GM18858 (cell line): ENCODE measurements at regions not wholly inside any gene's neighbourhood (a gene's known extent, or its start where the extent isn't known, plus 50 kb on each side); places are given as distances from the start of the nearest gene placed in this dataset.

ENCODE experiments used
- ATAC-seq: cut with Tn5 transposase; IDR thresholded peaks from one replicate; pipeline ENCODE4 v1.9.1; 2021; ENCODE audit not compliant: unreplicated experiment

- no peak for ATAC-seq
Measured at GRCh38 chr7:22627136-22627535, 99.9 kb upstream of the IL6 start.

- no peak for ATAC-seq
Measured at GRCh38 chr7:22625251-22625650, 101.7 kb upstream of the IL6 start.

GRCh38 chr7:22624781-22625180 is 102.2 kb upstream of the IL6 start:
- no peak for ATAC-seq

GRCh38 chr7:22622116-22622785 is 104.7 kb upstream of the IL6 start:
- no peak for ATAC-seq

DNA sequence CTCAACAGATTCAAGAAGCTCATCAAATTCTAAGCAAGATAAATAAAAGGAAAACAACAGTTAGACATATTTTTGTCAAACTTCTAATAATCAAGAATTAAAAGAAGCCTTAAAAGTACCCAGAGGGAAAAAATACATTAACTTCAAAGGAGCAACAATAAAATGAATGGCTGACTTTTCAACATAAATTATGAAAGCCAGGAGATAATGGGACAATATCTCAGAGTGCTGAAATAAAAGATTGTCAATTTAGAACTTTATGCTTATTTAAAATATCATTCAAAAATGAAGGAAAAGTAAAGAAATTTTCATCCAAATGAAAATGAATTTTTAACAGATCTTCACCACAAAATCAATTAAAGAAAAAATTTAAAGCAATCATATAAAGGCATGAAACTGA is 108.5 kb upstream of the IL6 start:
- no peak for ATAC-seq

- ATAC-seq: no peak
Measured at GRCh38 chr7:22617166-22617565, 109.8 kb upstream of the IL6 start.

DNA sequence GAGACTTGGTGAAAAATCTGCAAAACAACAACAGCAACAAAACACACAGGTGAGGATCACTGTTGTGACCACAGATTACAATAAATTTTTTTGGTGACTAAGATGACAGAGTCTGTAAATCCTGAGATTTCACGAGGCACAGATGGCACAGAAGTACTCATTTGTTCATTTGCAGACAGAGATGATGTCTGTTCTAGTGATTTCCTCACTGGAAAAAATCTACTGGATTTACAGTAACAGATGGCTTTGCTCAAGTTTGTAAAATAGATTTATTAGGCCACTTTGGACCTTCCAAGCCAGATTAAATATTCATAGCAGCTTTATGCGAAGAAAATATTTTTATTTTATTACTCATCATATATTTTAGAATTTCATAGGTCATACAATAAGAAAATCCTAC is 113.5 kb upstream of the IL6 start:
- ATAC-seq: no peak

DNA sequence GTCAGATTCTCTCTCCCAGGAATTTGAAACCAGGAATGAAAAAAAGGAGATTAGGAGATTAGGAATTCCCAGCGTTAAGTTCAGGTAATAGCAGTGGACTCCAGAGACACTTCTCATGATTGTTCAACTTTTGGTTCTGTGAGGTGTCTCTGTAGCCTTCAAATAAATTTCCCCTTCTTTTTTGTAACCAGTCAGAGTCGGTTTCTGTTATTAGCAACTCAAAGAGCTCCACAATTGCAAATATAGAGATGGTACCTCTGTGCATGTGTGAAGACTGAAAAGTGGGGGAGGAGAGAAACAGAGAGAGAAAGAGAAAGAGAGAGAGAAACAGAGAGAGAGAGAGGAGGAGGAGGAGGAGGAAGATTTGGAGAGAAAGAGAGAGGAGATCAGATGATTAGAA is 112.8 kb upstream of the STEAP1B start:
- no peak for ATAC-seq

DNA sequence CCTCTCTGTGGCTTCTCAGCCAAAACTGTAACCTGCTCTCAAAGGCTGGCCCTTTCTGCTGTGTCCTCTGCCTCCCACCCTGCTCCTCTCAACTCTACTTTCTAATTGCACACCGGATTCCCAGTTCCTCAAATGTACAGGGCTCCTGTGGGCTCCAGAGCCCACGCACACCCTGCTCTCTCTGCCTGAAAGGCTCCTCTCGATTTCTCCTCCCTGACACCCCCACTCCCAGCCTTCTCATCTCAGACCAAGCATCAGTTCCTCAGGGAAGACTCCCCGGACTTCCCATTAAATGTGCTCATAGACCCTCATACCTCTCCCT is 111.7 kb upstream of the STEAP1B start:
- no peak for ATAC-seq

- no peak for ATAC-seq
Measured at GRCh38 chr7:22610951-22611757, 111.2 kb upstream of the STEAP1B start.

DNA sequence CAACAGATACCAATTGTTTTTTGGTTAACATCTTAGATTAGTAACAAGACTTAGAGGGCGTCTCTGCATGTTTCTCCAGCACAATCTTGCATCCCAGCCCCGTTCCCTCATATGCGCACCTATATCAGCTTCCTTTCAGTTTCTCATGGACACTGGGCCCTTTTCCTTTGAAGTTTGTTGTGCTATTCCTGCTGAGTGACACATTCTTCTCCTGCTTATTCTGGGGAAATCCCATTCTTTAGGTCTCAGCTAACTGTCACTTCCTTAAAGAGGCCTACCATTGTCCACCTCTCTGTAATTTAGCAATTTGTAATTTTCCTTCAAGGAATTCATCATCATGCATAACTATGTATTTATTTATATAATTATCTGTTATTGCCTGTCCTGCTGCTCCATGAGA is 110.3 kb upstream of the STEAP1B start:
- ATAC-seq: no peak

DNA sequence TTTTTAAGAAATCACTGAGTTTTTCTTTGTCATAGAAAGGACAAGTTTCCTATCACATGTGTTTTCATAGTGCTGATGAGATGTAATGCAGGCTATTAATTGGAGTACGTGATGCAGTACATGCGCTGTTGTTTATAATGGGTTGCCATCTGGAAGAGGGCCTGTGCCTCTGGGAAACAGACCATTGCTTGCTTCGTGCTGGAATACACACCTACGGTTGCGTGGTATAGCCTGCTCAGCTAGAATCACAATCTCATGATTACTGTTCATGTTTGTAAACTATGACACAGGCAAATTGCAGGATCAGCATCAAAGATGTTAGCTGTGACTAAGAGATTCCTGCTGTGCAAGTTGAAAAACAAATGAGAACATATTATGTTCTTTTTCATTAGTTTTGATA is 107.2 kb upstream of the STEAP1B start:
- no peak for ATAC-seq

DNA sequence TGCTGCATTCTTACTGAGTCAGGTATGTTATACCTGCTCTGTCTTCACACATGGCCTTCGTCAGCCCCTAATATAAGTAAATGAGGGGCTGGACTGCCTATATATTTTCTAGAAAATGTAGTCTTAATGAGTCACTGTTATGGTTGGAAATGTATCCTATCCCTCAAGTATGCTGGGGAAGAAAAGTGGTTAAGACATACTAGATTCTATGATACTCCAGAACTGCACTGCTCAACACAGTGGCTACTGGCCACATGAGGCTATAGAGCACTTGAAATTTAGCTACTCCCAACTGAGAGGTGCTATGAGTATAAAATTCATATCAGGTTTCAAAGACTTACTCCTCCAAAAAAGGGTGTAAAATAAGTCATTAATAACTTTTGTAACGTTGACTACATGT is 104.3 kb upstream of the STEAP1B start:
- ATAC-seq: no peak

DNA sequence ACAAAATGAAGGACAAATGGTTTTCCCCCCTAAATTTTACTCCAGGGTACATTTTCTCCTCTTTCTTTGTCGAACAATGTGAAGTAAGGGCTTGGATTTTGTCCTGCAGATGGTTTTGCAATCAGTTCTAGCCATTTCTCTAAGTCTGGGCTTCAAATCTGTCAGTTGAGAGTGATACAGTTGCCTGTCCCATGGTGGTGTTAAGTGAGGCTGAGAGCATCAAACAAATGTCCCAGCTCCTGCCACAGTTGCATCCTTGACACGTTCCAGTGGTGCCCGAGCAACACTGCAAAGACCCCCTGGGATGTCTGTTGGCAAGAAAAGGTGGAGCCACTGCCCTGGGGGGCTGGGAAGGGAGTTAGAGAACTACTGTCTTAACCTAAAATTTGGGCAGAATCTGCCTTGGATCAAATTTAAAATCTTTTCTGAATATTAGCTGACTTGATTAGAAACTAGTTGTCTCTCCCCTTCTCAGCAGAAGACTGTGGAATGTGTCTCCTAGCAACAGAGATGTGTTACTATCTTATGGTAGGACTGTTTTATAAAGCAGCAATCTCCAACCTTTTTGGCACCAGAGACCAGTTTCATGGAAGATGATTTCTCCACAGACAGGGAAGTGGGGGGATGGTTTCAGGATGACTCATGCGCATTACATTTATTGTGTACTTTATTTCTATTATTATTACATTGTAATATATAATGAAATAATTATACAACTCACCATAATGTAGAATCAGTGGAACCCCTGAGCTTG is 102.0 kb upstream of the STEAP1B start:
- ATAC-seq: no peak

- ATAC-seq: no peak
Measured at GRCh38 chr7:22601408-22601807, 101.4 kb upstream of the STEAP1B start.

GRCh38 chr7:22601003-22601402 is 101.0 kb upstream of the STEAP1B start:
- ATAC-seq: no peak

GRCh38 chr7:22598318-22598920 is 98.4 kb upstream of the STEAP1B start:
- no peak for ATAC-seq

DNA sequence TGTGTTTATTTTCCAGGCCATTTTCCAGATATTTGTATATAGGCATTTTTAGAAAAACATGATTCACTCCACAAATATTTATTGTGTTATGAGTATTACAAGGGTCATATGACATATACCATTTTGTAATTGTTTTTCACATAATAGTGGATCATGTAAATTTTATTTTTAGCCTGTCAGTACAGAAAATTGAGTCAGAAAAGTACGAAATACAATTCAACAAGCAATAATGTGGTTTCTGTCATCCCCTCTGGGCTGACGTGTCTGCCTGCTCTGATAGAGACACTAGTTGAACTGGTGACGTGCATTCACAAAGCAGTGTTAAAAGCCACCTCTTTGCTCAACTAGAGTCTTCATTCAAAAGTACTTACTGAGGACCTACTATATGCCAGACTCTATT is 97.9 kb upstream of the STEAP1B start:
- no peak for ATAC-seq

DNA sequence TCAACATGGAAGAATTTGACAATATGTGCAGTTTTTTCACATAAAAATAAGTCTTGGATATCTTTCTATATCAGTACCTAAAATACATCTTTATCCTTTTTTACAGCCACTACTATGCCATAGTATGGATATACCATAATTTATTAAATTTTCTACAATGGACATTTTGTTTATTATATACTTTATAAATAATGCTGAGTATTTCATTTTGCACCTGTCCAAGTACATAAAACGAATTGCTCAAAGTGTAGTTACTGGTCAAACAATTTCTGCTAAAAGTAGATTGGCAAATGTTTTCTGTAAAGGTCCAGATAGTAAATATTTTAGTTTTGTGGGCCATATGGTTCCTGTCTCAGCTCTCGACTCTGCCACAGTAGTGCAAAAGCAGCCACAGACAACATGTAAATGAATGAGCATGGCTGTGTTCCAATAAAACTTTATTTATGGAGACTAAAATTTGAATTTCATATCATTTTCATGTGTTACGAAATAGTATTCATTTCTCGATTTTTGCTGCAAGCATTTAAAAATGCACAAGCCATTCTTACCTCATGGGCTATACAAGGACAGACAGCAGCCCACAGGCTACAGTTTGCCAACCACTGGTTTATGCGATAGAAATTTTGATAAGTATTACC is 96.9 kb upstream of the STEAP1B start:
- no peak for ATAC-seq

DNA sequence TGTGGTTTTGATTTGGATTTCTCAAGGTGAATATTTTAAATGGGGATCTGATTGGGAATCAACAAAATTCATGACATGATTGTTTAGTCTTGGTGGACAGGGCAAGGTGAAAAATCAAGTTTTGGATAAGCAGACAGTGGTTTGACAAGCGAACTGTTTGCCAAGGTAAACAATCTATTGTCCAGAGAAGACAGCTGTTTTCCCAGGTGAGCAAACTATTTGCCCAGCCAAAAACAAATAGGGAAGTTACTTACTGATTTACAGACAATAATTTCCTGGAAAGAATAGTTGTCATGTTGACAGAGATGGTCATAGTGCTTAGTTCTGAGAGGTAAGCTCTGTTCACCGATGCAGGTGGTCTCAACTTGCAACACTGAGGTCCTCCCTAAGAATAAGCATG is 94.0 kb upstream of the STEAP1B start:
- no peak for ATAC-seq

GRCh38 chr7:22591271-22591670 is 91.3 kb upstream of the STEAP1B start:
- no peak for ATAC-seq
